Mucosa of rectum (tissue), 2 donors: ENCODE measurements at regions not wholly inside any gene's neighbourhood (a gene's known extent, or its start where the extent isn't known, plus 50 kb on each side); places are given as distances from the start of the nearest gene placed in this dataset.

Experiments used
- H3K27ac ChIP-seq, 2 donors: one replicate each; pipeline ENCODE4 v1.7.0; 2013; ENCODE audit warnings: inconsistent platforms in 2 of 2, low read depth in 2 of 2, low read length in 2 of 2
- H3K27me3 ChIP-seq, 2 donors: one replicate each; pipeline ENCODE4 v1.7.0; 2013; ENCODE audit warnings: low read length in 2 of 2; ENCODE audit not compliant: control insufficient read depth in 2 of 2, insufficient read depth in 2 of 2
- H3K36me3 ChIP-seq, 2 donors: one replicate each; pipeline ENCODE4 v1.7.0; 2013; ENCODE audit warnings: low read length in 2 of 2; ENCODE audit not compliant: control insufficient read depth in 2 of 2, insufficient read depth in 2 of 2
- H3K4me1 ChIP-seq, 2 donors: one replicate each; pipeline ENCODE4 v1.7.0; 2013; ENCODE audit warnings: low read length in 2 of 2, mild to moderate bottlenecking in 1 of 2; ENCODE audit not compliant: control insufficient read depth in 2 of 2, insufficient read depth in 2 of 2
- H3K4me3 ChIP-seq, 2 donors: one replicate each; pipeline ENCODE4 v1.7.0; 2013; ENCODE audit warnings: low read length in 2 of 2
- H3K9ac ChIP-seq, 2 donors: one replicate each; pipeline ENCODE4 v1.7.0; 2013; ENCODE audit warnings: low read length in 2 of 2, low read depth in 1 of 2, mild to moderate bottlenecking in 1 of 2
- H3K9me3 ChIP-seq, 2 donors: one replicate each; pipeline ENCODE4 v1.7.0; 2013; ENCODE audit warnings: low read length in 2 of 2; ENCODE audit not compliant: control insufficient read depth in 2 of 2
- donor health status: healthy.
- donor health status: Normal muscosa, but diverticular disease.

DNA sequence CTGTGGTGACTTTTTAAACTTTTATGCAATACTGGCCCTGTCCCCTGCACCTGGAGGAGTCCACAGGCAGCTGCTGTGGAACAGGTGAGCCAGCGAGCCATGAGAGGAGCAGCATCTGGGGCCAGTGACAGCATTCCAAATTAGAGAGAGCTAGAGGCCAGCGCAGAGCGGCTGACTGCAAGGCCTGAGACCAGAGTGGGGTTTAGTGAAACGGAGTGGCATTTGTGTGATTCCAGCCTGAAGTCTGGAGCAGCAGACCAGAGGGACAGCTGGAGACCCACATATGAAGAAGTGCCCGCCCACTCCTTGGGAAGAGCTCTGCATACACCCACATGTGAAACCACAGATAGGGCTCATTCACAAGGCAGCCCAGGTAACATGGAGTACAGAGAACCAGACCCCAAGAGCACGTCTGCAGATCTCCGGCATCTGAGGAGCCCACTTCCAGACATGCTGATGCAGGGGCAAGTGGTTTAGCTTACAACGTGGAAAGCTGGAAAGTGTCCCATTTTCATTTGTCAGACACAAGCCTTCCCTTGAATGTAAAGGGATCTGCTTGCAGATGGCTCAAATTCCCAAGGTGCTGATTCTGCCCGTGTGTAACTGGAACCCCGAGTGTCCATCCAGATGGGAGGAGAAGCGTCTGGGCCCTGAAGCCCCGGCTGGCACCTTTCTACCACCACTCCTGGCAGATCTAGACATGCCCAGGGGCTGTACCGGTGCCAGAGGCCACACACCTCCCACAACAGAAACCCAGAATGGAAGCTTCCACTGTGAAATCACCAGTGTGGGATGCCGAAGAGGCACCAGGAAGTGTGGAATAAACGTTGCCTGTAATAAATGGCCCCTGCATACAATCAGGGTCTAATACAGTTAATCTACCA is 256.0 kb upstream of the TCERG1L start:
- Histone ChIP-seq H3K4me1 (no peaks in the 10 kb centered on the region), H3K4me3 (no peak overlapping the region), H3K9me3 (peaks cover 2 to 12% of the 10 kb centered on the region in 2 donors), H3K36me3 (no peaks in the 10 kb centered on the region), H3K9ac (no peak overlapping the region), H3K27me3 (no peaks in the 10 kb centered on the region), H3K27ac (no peak overlapping the region)

DNA sequence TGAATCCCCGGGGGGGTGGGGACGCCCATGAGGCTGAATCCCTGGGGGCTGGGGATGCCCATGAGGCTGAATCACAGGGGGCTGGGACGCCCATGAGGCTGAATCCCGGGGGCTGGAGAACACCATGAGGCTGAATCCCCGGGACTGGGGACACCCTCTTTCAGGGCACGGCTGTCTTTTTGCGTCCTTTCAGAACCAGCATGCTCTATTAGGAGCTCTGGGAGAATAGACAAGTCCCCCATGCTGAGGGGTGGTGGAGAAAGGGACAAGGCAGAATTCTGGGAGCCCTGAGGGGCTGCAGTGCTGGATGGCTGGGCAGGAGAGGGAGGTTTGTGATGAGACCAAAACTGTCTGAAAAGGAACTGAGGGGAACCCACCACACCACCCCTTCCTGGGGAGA is 257.3 kb upstream of the TCERG1L start:
- H3K27ac ChIP-seq, result no peak overlapping the region
- no peak overlapping the region for H3K4me3 ChIP-seq
- no peaks in the 10 kb centered on the region for H3K4me1 ChIP-seq
- no peak overlapping the region for H3K9ac ChIP-seq
- no peaks in the 10 kb centered on the region for H3K27me3 ChIP-seq
- no peaks in the 10 kb centered on the region for H3K36me3 ChIP-seq
- H3K9me3 ChIP-seq, result peaks cover 2 to 11% of the 10 kb centered on the region in 2 donors

DNA sequence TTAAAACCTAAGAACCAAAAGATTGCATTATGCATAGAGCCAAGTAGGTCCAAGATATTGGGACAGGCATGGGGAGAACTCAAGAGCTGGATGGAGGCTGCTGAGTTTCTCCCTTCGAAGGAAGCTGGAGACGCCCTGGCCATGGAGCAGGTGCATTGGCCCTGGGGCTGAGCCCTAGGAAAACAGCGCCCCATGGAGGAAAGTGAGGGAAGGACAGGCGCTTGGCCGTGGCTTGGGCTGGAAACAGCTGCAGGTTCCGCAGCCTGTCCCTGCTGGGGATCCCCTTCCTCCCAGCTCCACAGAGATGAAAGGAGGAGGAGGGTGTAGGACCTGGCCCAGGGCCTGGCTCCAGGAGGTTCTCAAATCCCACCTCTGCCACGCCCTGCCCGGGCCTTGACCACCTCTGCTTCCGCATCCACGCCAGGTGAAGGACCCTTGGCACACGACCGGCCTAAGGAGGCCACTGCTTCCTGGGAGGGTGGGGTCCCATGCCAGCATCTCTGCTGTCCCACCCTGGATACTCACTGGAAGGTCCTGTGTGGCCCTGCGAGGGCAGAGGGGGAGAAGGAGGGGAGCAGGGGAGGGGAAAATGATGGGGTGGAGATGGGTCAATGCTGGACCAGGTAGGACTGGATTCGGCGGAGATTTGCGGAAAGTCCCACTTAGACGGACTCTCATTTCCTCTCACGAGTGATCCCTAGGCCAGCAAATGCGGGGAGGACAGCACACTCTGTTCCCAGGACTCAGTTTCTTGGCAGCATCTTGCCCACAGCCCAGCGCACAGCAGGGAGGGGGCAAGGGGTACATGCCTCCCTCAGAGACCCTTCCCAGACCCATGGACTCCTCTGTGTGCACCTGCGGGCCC is 258.6 kb upstream of the TCERG1L start:
- no peaks in the 10 kb centered on the region for H3K36me3 ChIP-seq
- peaks cover 2 to 9% of the 10 kb centered on the region in 2 donors for H3K9me3 ChIP-seq
- H3K4me3 ChIP-seq, result no peak overlapping the region
- no peaks in the 10 kb centered on the region for H3K27me3 ChIP-seq
- H3K27ac ChIP-seq, result no peak overlapping the region
- no peaks in the 10 kb centered on the region for H3K4me1 ChIP-seq
- H3K9ac ChIP-seq, result no peak overlapping the region

DNA sequence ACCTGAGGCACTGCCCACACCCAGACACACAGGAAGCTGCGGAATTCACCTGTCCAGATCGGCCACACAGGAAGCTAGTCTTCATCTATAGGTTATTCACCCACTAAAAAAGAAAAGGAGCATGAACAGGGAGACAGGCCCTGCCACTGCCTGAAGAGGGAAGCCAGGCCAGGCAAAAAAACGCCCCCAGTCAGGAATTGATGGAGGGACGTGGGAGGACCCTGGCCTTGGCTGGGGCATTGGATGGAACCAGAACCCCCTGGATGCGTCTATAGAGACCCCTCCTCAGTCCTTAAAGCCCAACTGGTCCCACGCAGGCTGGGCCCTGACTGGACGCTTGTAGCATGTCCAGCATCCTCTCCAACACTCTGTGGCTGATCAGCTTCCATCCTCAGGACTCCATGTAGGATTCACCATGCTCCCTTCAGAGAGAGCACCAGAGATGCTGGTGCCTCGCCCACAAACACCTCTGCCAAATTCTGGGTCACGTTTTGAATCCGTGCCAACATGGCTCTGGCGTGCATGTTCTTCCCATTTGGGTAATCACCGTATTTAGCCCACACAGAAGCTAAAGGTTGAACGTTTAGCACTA is 259.3 kb upstream of the TCERG1L start:
- Histone ChIP-seq H3K4me3 (no peak overlapping the region), H3K4me1 (no peaks in the 10 kb centered on the region), H3K27me3 (no peaks in the 10 kb centered on the region), H3K36me3 (no peaks in the 10 kb centered on the region), H3K27ac (no peak overlapping the region), H3K9me3 (peaks cover 2 to 9% of the 10 kb centered on the region in 2 donors), H3K9ac (no peak overlapping the region)

DNA sequence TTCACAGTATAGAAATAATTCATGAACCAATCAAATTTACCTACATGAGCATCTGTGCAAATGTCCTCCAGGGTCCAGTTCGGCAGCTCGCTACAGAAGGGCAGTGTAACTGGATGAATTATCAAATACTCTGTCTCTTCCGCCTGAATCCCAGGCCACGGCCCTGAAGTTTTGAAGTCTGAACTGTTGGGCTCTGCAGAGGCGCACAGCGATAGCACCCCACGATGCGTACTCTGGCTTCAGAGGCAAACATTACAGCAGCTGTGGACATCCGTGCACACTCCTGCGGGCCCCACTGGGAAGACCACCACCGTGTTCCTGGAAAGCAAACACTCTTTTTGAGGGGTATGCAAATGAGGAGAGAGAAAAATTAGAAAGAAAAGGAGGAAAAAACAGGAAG is 259.8 kb upstream of the TCERG1L start:
- H3K36me3 ChIP-seq, result no peaks in the 10 kb centered on the region

DNA sequence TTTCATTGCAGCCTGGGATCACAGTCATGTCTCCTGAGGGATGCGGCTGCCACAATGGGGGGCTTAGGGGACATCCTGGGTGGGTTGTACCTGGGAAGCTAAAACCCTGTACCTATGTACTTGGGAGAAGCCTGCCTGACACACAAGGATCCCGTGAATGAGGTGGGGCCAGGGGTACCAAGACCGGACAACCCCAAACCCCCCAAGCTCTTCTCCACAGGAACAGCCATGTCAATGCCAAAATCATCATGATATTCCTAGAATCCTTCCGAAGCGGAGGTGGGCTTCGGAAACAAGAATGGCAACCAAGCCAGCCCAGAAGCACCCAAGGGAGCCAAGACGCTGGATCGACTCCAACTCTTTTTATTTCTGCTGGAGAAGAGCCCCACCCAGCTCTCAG is 260.3 kb upstream of the TCERG1L start:
- Histone ChIP-seq H3K9ac (no peak overlapping the region), H3K9me3 (peaks cover 2 to 7% of the 10 kb centered on the region in 2 donors), H3K4me1 (no peaks in the 10 kb centered on the region), H3K27ac (no peak overlapping the region), H3K36me3 (no peaks in the 10 kb centered on the region), H3K27me3 (no peaks in the 10 kb centered on the region), H3K4me3 (no peak overlapping the region)

More for the DNA sequence above, 259.8 kb upstream of the TCERG1L start:
- no peaks in the 10 kb centered on the region for H3K27me3 ChIP-seq
- no peak overlapping the region for H3K9ac ChIP-seq
- H3K27ac ChIP-seq, result no peak overlapping the region
- H3K4me3 ChIP-seq, result no peak overlapping the region
- H3K4me1 ChIP-seq, result no peaks in the 10 kb centered on the region
- peaks cover 2 to 9% of the 10 kb centered on the region in 2 donors for H3K9me3 ChIP-seq

DNA sequence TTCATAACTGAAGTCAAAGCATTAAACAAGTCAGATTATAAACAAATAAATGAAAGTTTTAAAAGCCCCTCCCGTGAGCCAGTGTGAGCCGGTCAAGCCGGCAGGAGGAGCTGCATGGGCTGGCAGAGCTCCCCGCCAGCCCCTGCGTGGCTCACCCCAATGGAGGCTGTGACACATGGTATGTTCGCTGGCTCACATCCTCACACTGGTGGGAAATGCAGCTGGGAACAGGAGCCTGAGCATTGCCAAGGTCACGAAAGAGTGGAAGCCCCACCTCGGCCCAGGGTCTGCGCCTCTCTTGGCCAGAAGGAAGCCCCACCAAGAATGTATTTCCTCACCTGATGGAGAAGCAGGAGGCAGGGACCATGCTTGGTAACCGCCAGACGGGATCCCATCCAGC is 261.7 kb upstream of the TCERG1L start:
- no peak overlapping the region for H3K9ac ChIP-seq
- H3K4me1 ChIP-seq, result no peaks in the 10 kb centered on the region
- no peaks in the 10 kb centered on the region for H3K36me3 ChIP-seq
- H3K27ac ChIP-seq, result no peak overlapping the region
- peaks cover 0 to 2% of the 10 kb centered on the region in 2 donors for H3K9me3 ChIP-seq
- H3K27me3 ChIP-seq, result no peaks in the 10 kb centered on the region
- no peak overlapping the region for H3K4me3 ChIP-seq

DNA sequence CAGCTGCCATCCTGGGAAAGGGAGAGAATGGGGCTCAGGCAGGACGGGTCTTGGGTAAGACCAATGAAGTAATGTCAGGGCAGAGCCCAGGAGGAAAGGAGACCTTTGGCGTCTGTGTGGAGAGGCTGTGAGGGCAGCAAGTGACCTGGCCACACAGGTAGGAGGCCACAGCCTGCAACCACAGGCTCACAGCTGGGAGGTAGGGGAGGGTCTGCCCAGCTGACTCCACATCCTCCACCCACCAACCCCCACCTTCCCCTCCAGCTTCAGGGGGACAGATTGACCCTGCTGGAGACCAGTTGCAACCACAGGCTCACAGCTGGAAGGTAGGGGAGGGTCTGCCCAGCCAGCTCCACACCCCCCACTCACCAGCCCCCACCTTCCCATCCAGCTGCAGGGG is 262.2 kb upstream of the TCERG1L start:
- no peaks in the 10 kb centered on the region for H3K4me1 ChIP-seq
- H3K4me3 ChIP-seq, result no peak overlapping the region
- no peaks in the 10 kb centered on the region for H3K27me3 ChIP-seq
- no peak overlapping the region for H3K9ac ChIP-seq
- no peaks in the 10 kb centered on the region for H3K36me3 ChIP-seq
- no peak overlapping the region for H3K27ac ChIP-seq
- H3K9me3 ChIP-seq, result peaks cover 0 to 2% of the 10 kb centered on the region in 2 donors

DNA sequence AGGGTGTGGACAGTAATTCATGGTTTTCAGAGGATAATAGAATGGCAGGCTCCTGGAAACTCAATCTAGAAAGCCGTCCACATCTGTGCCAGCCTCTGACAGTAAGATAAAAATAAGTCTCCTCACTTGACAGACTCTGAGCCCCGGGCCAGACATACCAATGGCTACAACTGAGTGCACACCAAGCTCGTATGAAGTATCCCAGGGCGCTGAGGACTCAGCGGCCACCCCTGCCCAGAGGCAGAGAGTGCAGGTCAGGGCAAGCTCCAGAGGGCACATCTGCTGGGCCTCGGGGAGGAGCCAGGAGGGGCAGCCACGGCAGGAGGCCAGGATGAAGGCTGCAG is 262.8 kb upstream of the TCERG1L start:
- Histone ChIP-seq H3K36me3 (no peaks in the 10 kb centered on the region), H3K9me3 (peaks cover 0 to 2% of the 10 kb centered on the region in 2 donors), H3K27me3 (no peaks in the 10 kb centered on the region), H3K4me1 (no peaks in the 10 kb centered on the region), H3K27ac (no peak overlapping the region), H3K4me3 (no peak overlapping the region), H3K9ac (no peak overlapping the region)
